GM12878 (cell line): ENCODE measurements at regions not wholly inside any gene's neighbourhood (a gene's known extent, or its start where the extent isn't known, plus 50 kb on each side); places are given as distances from the start of the nearest gene placed in this dataset.

Experiments
- ATAC-seq: fragments of 200-7000 bp; cut with Tn5 transposase; 3 replicates; pipeline ENCODE4 v1.9.1; 2020; ENCODE audit warnings: mild to moderate bottlenecking, moderate library complexity
- BruUV-seq: library from RNA; stranded (reverse); fragments of 400-500 nt; replicated peaks from 2 replicates; lab custom pipeline; 2021; lab: Mats Ljungman, UMichigan
- CTCF ChIA-PET: fragments of 300-600 bp; sonication (Branson Sonifier 250); formaldehyde crosslinking; extraction: SDS; loops from one replicate; lab custom pipeline; 2021; ENCODE audit warnings: inconsistent platforms; lab: Yijun Ruan, JAX
- POLR2A ChIA-PET: fragments of 350-600 bp; formaldehyde crosslinking; extraction: SDS; loops from one replicate; lab custom pipeline; 2021; ENCODE audit warnings: inconsistent platforms; lab: Charles Lee
- RAD21 ChIA-PET: fragments of 300-600 bp; sonication (Branson Sonifier 250); formaldehyde crosslinking; loops from one replicate; lab custom pipeline; 2023; ENCODE audit warnings: antibody characterized with exemption; ENCODE audit not compliant: unreplicated experiment; lab: Charles Lee
- SMC1A ChIA-PET: fragments of 300-600 bp; sonication (Branson Sonifier 250); formaldehyde crosslinking; loops from one replicate; lab custom pipeline; 2023; ENCODE audit not compliant: unreplicated experiment, uncharacterized antibody; lab: Charles Lee
- DNase-seq: peaks from one replicate; pipeline ENCODE4 v3.0.0-alpha.2; 2011; ENCODE audit warnings: low read depth, low spot score
- FAIRE-seq: peaks from 3 replicates; lab custom pipeline; 2011; peaks lifted over from hg19 to GRCh38; lab: Jason Lieb, UNC
- H2AFZ ChIP-seq: 2 replicates; pipeline ENCODE4 v1.6.0; 2011; ENCODE audit warnings: low read depth, low read length, control low read depth; ENCODE audit not compliant: control insufficient read depth
- H3K27ac ChIP-seq: 2 replicates; pipeline ENCODE4 v1.5.1; 2011; ENCODE audit warnings: control low read depth; ENCODE audit not compliant: control insufficient read depth, insufficient read depth
- H3K27me3 ChIP-seq, 2 experiments: replicated peaks in 1 of 2; 2 replicates each; pipeline versions ENCODE4 v1.6.0 to v1.6.1; 2011; ENCODE audit warnings: low read length in 1 of 2; ENCODE audit not compliant: control insufficient read depth in 2 of 2, insufficient read depth in 2 of 2
- H3K36me3 ChIP-seq, 2 experiments: 2 replicates each; pipeline ENCODE4 v1.5.1; 2011; ENCODE audit warnings: low read length in 1 of 2; ENCODE audit not compliant: control insufficient read depth in 2 of 2, insufficient read depth in 2 of 2
- H3K4me1 ChIP-seq: 2 replicates; pipeline ENCODE4 v1.6.1; 2011; ENCODE audit warnings: mild to moderate bottlenecking, low read length, moderate library complexity, mixed read lengths; ENCODE audit not compliant: control insufficient read depth, insufficient read depth
- H3K4me2 ChIP-seq: 2 replicates; pipeline ENCODE4 v1.6.0; 2011; ENCODE audit warnings: control low read depth; ENCODE audit not compliant: control insufficient read depth, insufficient read depth
- H3K4me3 ChIP-seq: fragments of 200-600 bp; sonication (generic); 2 replicates; pipeline ENCODE4 v1.5.1; 2016
- H3K79me2 ChIP-seq: 2 replicates; pipeline ENCODE4 v1.6.0; 2011; ENCODE audit warnings: low read length; ENCODE audit not compliant: control insufficient read depth, insufficient read depth
- H3K9ac ChIP-seq: 2 replicates; pipeline ENCODE4 v1.8.0; 2011; ENCODE audit warnings: low read length, control low read depth, mixed read lengths; ENCODE audit not compliant: control insufficient read depth, insufficient read depth
- H3K9me3 ChIP-seq: replicated peaks from 3 replicates; pipeline ENCODE4 v1.5.1; 2011; ENCODE audit warnings: mild to moderate bottlenecking, low read length; ENCODE audit not compliant: control insufficient read depth, insufficient read depth
- H4K20me1 ChIP-seq: 2 replicates; pipeline ENCODE4 v1.6.0; 2011; ENCODE audit not compliant: control insufficient read depth, insufficient read depth
- ASH2L ChIP-seq: fragments of 300-600, 200-600 bp; sonication (generic); IDR thresholded peaks from 2 replicates; pipeline ENCODE4 v1.6.1; 2017; ENCODE audit warnings: low read depth, mild to moderate bottlenecking, borderline replicate concordance
- BMI1 ChIP-seq: fragments of 450-650 bp; IDR thresholded peaks from 2 replicates; pipeline ENCODE4 v1.6.1; 2016; ENCODE audit warnings: mild to moderate bottlenecking, moderate library complexity, borderline replicate concordance
- CHD1 ChIP-seq: IDR thresholded peaks from 2 replicates; pipeline ENCODE4 v1.6.1; 2012; ENCODE audit warnings: low read depth, low read length, improper control_type of control experiment
- EGR1 ChIP-seq, 2 experiments: IDR thresholded peaks; 1 replicate in 1 of 2; 2 replicates in 1 of 2; pipeline ENCODE4 v1.6.1; 2011 to 2012; ENCODE audit warnings: low read depth in 2 of 2, low read length in 2 of 2, borderline replicate concordance in 1 of 2, mild to moderate bottlenecking in 1 of 2, moderate library complexity in 1 of 2
- FOS ChIP-seq: IDR thresholded peaks from 3 replicates; pipeline ENCODE4 v1.6.1; 2011; ENCODE audit warnings: borderline replicate concordance; ENCODE audit not compliant: insufficient read length; ENCODE audit errors: extremely low read depth
- GATAD2B ChIP-seq: fragments of 450-650 bp; conservative IDR thresholded peaks from 2 replicates; pipeline ENCODE4 v1.6.1; 2017; ENCODE audit warnings: low read depth, mild to moderate bottlenecking, moderate library complexity
- HDAC2 ChIP-seq: fragments of 200-600 bp; sonication (generic); IDR thresholded peaks from 2 replicates; pipeline ENCODE4 v1.6.1; 2017
- POLR2A ChIP-seq: IDR thresholded peaks from 2 replicates; pipeline ENCODE4 v1.6.1; 2011; ENCODE audit warnings: low read depth, mild to moderate bottlenecking, low read length
- RAD51 ChIP-seq: fragments of 450-650 bp; IDR thresholded peaks from 2 replicates; pipeline ENCODE4 v1.6.1; 2016; ENCODE audit warnings: moderate library complexity, mild to moderate bottlenecking, inconsistent platforms
- RELA ChIP-seq: fragments of 450-650 bp; IDR thresholded peaks from 2 replicates; pipeline ENCODE4 v1.8.0; 2014; ENCODE audit warnings: borderline replicate concordance; ENCODE audit not compliant: partially characterized antibody
- RELB ChIP-seq: fragments of 450-650 bp; IDR thresholded peaks from 2 replicates; pipeline ENCODE4 v1.6.1; 2017; ENCODE audit warnings: low read depth, mild to moderate bottlenecking, moderate library complexity
- SMARCA5 ChIP-seq: fragments of 450-650 bp; IDR thresholded peaks from 2 replicates; pipeline ENCODE4 v1.6.1; 2017; ENCODE audit warnings: mild to moderate bottlenecking
- TARDBP ChIP-seq: IDR thresholded peaks from 2 replicates; pipeline ENCODE4 v1.6.1; 2016; ENCODE audit warnings: borderline replicate concordance
- ZBED1 ChIP-seq: IDR thresholded peaks from 2 replicates; pipeline ENCODE4 v1.6.1; 2016; ENCODE audit warnings: borderline replicate concordance
- WGBS: methylation state at CpG from one replicate; pipeline ENCODE4 v1.1.6; 2016; ENCODE audit warnings: low lambda C conversion rate; ENCODE audit not compliant: insufficient replicate concordance, insufficient coverage; ENCODE audit errors: missing lambda C conversion rate; 5-methylcytosine and 5-hydroxymethylcytosine counted together
- in situ Hi-C: fragments of 300-500 bp; cut with MboI; formaldehyde crosslinking; loops from 9 replicates; pipeline ENCODE4 v1.14.3; 2018; ENCODE audit warnings: mixed read lengths
- intact Hi-C: fragments of 100-400 bp; cut with micrococcal nuclease; formaldehyde crosslinking; loops from one replicate; pipeline ENCODE4 v1.14.2; 2022; ENCODE audit not compliant: unreplicated experiment
- TF ChIP-seq, protein P1 (sequence below): fragments of 450-650 bp; IDR thresholded peaks from 2 replicates; pipeline ENCODE4 v1.6.1; 2018; ENCODE audit warnings: mild to moderate bottlenecking, low read depth, moderate library complexity; ENCODE audit not compliant: partially characterized antibody
- TF ChIP-seq, protein P2 (sequence below): IDR thresholded peaks from 2 replicates; pipeline ENCODE4 v1.6.1; 2012; ENCODE audit warnings: low read depth, low read length, improper control_type of control experiment
- TF ChIP-seq, protein P3 (sequence below): fragments of 450-650 bp; formaldehyde crosslinking; IDR thresholded peaks from 2 replicates; pipeline ENCODE4 v1.5.0; 2022; ENCODE audit warnings: mild to moderate bottlenecking, missing genetic modification characterization

GRCh38 chr3:113151461-113152031 is 59.8 kb upstream of the BOC start (continued):
- TF ChIP-seq ZBED1 (no peak), CHD1 (no peak), TARDBP (no peak), BMI1 (no peak)

DNA sequence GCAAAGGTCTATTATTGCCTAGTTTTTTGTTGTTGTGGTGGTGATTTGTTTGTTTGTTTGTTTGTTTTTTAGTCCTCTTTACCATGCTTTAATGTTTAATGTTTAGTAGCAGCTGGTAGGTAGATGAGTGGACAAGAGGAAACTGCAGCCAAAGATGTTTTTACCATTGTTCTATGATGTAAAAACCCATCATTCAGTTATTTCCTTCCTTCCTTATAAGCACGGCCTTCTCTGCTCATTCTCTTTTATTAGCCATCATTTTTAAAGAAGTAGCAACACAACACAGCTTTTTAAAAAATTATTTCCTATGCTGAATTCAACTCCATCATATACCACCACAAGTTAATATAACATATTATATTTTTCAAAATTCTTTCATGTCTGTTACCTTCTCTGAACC is 58.5 kb upstream of the BOC start:
- H3K27ac ChIP-seq: no peak overlapping the region
- H3K4me1 ChIP-seq: peaks cover 11% of the 10 kb centered on the region
- intact Hi-C loops: no loop called here
- POLR2A ChIA-PET: no interaction called here
- in situ Hi-C loops: no loop called here
- RAD21 ChIA-PET: no interaction called here
- no peaks in the 10 kb centered on the region for H3K9me3 ChIP-seq
- 41% methylated on average over 1 of the region's 1 CpG for WGBS
- H3K4me3 ChIP-seq: no peak overlapping the region
- no peak overlapping the region for H2AFZ ChIP-seq
- H3K27me3 ChIP-seq: no peaks in the 10 kb centered on the region
- BruUV-seq: no TSS peak
- H3K9ac ChIP-seq: no peak overlapping the region
- no peak for FAIRE-seq
- no peaks in the 10 kb centered on the region for H3K36me3 ChIP-seq
- CTCF ChIA-PET: no interaction called here
- no peak for ATAC-seq
- H3K4me2 ChIP-seq: no peak overlapping the region
- no peak for DNase-seq
- SMC1A ChIA-PET: no interaction called here
- H4K20me1 ChIP-seq: no peaks in the 10 kb centered on the region
- H3K79me2 ChIP-seq: no peaks in the 10 kb centered on the region
- TF ChIP-seq RELB (no peak), HDAC2 (no peak), SMARCA5 (no peak), RELA (no peak), POLR2A (no peak), GATAD2B (no peak), FOS (no peak), EGR1 (IDR thresholded peaks at IDR 0.05; ENCODE audit: borderline replicate concordance in 1 of 2, low read depth in 2 of 2, low read length in 2 of 2) (no peak), ASH2L (no peak), RAD51 (no peak)
- TF ChIP-seq, protein P1, sequence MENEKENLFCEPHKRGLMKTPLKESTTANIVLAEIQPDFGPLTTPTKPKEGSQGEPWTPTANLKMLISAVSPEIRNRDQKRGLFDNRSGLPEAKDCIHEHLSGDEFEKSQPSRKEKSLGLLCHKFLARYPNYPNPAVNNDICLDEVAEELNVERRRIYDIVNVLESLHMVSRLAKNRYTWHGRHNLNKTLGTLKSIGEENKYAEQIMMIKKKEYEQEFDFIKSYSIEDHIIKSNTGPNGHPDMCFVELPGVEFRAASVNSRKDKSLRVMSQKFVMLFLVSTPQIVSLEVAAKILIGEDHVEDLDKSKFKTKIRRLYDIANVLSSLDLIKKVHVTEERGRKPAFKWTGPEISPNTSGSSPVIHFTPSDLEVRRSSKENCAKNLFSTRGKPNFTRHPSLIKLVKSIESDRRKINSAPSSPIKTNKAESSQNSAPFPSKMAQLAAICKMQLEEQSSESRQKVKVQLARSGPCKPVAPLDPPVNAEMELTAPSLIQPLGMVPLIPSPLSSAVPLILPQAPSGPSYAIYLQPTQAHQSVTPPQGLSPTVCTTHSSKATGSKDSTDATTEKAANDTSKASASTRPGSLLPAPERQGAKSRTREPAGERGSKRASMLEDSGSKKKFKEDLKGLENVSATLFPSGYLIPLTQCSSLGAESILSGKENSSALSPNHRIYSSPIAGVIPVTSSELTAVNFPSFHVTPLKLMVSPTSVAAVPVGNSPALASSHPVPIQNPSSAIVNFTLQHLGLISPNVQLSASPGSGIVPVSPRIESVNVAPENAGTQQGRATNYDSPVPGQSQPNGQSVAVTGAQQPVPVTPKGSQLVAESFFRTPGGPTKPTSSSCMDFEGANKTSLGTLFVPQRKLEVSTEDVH: no peak
- TF ChIP-seq, protein P2, sequence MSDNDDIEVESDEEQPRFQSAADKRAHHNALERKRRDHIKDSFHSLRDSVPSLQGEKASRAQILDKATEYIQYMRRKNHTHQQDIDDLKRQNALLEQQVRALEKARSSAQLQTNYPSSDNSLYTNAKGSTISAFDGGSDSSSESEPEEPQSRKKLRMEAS: no peak
- TF ChIP-seq, protein P3, sequence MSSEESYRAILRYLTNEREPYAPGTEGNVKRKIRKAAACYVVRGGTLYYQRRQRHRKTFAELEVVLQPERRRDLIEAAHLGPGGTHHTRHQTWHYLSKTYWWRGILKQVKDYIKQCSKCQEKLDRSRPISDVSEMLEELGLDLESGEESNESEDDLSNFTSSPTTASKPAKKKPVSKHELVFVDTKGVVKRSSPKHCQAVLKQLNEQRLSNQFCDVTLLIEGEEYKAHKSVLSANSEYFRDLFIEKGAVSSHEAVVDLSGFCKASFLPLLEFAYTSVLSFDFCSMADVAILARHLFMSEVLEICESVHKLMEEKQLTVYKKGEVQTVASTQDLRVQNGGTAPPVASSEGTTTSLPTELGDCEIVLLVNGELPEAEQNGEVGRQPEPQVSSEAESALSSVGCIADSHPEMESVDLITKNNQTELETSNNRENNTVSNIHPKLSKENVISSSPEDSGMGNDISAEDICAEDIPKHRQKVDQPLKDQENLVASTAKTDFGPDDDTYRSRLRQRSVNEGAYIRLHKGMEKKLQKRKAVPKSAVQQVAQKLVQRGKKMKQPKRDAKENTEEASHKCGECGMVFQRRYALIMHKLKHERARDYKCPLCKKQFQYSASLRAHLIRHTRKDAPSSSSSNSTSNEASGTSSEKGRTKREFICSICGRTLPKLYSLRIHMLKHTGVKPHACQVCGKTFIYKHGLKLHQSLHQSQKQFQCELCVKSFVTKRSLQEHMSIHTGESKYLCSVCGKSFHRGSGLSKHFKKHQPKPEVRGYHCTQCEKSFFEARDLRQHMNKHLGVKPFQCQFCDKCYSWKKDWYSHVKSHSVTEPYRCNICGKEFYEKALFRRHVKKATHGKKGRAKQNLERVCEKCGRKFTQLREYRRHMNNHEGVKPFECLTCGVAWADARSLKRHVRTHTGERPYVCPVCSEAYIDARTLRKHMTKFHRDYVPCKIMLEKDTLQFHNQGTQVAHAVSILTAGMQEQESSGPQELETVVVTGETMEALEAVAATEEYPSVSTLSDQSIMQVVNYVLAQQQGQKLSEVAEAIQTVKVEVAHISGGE (CRISPR knock-in tag): no peak
